Glomerular visceral epithelial cell (primary cell): ENCODE measurements at regions not wholly inside any gene's neighbourhood (a gene's known extent, or its start where the extent isn't known, plus 50 kb on each side); places are given as distances from the start of the nearest gene placed in this dataset.
A peak's percentile ranks its signal among the peaks of the same experiment; 100 is the strongest.
"Not testable (repeated sequence)": the region's sequence is repeated elsewhere in the genome, so short reads cannot be mapped to it uniquely, and the experiment has no call there.

Source experiments
- DNase-seq: peaks from one replicate; pipeline ENCODE4 v3.0.0-alpha.2; 2016; ENCODE audit errors: extremely low spot score

DNA sequence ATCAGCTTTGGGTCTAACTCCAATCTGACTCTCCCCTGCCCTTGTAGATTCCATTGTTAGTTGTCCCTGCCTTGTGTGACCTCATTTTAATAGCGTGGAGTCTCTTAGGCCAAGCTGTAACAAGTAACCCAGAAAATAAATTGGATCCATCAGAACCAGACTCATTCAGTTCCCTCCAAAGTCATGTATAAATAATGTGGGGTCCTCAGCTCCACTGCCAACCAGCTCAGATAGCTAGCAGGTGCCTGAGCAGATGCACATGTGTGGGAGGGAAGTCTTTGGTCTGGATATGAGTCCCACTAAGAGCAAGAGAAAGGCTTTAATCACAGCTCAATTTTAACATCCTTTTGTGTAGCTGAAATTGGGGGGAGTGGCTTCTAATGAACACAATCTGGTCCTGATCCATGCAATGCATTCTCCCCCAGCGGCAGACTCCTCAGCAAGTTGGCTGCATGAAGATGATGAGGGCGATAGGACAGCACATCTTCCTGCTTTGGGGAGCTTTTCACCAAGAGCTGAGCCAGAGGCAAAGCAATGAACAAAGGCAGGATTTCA, 151.6 kb downstream of the ABCC12 start:
- DNase-seq: no peak

DNA sequence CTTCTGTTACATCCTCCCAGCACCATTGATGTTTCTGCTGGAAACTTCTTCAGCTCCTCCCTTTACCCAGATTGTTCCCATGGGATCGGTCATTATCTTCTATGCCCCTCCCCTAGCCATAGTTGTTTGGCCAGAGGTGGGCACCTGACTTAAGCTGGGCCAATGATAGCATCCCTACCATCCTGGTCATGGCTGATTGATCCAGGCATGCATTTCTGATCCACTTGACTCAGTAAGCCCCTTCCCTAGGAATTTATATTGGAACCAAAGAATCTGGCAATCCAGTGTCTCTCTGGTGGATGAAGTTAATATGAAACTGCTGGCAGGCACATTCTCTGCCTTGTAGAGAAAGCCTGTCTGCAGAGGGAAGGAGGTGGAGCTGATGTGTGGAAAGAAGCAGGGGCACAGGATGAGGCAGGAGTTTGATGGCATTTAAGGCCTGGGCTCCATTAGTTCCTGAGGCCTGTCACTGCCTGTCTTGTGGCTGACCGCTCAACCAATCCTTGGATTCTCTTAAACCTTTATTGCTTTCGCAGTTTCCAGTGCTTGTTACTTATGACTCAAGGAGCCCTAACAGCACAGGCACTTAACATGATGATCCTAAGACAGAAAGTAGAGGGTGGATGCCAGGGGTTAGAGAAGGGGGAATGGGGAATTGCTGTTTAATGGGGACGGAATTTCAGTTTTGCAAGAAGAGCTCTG, 152.4 kb downstream of the ABCC12 start:
- peak; percentile 94 for DNase-seq

DNA sequence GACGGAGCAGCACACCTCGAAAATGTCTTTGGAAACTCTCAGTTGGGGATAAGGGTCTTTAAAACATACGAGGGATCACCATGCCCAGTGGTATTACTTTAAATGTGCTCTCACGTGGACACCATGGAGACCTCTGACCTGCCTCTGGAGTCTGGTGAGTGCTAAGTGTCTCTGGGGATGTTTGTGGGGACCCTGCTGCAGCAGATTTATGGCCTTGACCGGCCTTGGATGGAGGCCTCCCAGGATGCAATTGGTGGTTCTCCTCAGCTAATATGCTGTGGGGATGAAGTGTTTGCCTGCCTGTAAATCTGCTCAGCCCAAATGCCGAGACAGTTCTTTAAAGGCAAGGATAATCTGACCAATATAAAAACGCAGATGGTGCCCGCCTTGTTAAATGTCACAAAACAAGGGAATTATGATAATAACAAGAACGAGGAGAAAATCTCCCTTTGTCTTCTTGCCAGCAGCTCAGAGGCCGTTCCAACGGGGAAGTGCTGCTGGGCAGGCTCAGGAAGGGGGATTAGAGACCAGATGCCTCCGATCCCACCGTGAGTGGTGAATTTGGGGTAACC, 154.4 kb downstream of the ABCC12 start:
- DNase-seq: no peak

DNA sequence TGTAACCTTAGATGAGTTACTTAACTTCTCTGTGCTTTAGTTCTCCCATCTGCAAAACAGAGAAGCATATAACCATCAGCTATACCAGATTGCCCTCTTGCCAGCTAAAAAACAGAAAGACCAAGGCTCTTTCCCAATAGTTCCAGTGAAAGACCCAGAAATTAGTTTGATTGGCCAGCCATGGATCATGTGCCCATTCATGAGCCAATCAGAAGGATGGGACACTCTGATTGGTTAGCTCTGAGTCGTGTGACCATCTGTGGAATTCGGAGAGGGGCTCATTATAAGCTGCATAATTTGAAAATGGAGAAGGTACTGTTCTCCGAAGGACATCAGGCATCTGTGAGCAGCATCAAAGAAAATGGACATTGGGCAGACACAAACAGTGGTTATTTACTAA, 155.2 kb downstream of the ABCC12 start:
- DNase-seq: no peak

DNA sequence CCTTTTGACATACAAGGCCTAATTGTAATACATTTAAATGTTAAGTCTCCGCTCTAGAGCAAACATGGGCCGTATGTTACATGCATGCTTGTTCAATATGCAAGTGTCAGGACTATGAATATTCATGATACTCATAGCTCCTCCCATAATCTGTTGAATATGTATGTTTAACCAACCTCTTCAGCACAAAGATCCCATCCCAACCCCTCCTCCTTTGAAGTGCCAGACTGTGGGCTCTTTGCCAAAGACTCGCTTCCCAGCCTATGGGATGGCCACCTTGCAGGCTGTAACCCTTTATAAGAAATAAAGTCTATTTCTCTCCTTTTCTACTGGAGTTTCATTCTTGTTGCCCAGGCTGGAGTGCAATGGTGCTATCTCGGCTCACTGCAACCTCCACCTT, 156.2 kb downstream of the ABCC12 start:
- DNase-seq: no peak

DNA sequence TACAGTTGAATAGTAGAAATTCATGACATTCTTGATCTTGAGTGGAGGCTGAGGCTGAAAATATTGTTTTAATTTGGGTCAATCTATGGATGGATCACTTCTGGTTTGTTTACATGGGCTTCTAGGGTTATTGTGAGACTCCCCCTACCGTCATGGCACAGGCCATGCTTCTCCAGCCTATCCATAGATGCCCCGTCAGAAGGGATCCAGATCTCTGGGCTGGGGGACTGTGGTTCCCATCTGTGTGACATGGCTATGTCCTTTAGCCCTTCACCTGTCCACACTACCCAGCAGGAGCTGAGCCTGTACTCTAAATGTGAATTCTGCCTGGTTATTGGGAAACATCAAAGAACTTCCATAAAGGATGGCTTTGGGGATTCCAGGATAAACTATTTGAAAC, 160.4 kb downstream of the ABCC12 start:
- DNase-seq: no peak

DNA sequence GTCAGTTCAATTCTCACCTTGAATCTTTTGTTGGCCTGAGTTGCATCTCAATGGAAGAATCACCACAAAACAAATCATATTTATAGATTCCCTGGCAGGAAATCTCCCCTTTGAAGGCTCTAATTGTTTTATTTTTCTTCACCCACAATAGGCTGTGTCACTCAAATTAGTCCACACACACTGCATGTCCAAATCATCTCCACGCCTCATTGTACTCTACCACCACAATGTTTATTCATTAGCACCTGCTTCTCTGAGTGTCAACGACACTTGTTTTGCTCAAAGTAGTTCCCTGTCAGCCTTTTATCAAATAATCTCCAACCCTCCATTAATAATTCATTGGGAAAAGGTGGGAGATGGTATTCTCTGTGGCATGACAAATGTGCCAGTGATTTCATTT, 164.3 kb downstream of the ABCC12 start:
- DNase-seq: no peak

DNA sequence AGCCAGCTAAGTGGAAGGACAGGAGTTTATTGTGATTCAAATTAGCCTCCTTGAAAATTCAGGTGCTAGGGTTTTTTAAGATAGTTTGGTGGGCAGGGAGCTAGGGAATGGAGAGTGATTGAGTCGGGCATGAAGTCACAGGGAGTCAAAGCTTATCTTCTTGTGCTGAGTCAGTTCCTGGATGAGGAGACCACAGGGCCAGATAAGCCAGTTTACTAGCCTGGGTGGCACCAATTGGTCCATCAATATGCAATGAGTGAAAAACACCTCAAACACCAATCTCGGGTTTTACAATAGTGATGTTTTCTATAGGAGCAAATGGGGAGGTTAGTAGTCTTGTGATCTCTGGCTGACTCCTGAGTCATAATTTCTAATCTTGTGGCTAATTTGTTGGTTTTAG, 165.1 kb downstream of the ABCC12 start:
- no peak for DNase-seq

DNA sequence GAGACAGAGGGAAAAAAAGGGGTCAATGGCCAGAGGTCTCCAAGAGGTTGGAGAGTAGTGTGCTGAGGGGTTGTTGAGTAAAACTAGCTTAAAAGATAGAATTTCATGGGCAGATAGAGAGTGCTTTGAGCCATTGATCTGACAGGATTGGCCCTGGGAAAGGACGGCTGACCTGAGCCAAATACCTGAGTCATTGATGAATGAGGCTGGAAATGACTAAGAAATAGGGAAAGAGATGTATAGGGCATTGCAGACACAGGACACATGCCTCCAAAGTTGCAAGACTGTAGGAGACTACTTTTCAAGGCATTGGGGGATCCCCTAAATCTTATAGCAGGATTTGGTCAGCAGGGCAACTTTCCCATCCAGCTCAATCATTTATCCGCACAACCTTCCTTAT, 168.7 kb downstream of the ABCC12 start:
- no peak for DNase-seq

DNA sequence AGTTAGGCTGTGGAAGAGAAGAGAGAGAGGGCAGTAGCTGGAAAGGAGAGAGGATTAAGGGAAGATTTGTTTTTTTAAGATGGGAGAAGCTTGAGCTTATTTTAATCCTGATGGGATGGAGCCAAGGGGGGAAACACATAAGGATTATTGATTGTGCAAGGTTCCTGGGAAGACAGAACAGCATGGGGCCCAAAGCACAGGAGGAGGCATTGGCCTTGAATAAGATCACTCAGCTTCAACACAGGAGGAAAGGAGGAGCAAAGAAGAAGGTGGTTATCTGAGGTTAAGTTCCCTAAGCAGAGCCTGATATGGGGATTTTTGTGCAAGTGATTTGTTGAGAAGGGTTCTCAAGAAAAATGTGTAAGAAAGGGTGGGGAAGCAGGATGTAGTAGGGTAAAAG, 169.8 kb downstream of the ABCC12 start:
- no peak for DNase-seq

DNA sequence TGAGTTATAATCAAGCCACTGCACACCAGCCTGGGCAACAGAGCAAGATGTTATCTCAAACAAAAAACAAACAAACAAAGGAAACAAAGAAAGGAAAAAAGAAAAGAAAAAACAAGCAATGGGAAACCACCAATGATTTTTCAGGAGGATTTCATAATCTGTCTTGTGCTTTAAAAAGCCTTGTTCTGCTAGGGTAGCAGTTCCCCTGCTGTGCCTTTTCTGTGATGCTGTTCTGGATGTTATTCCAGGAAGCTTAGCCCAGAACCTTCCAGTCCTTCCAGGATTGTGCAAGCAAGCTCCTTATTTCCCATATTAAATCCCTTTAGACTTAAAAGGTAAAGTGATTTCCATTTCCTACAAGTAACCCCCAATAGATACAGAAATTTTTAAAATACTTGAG, 171.1 kb downstream of the ABCC12 start:
- no peak for DNase-seq

DNA sequence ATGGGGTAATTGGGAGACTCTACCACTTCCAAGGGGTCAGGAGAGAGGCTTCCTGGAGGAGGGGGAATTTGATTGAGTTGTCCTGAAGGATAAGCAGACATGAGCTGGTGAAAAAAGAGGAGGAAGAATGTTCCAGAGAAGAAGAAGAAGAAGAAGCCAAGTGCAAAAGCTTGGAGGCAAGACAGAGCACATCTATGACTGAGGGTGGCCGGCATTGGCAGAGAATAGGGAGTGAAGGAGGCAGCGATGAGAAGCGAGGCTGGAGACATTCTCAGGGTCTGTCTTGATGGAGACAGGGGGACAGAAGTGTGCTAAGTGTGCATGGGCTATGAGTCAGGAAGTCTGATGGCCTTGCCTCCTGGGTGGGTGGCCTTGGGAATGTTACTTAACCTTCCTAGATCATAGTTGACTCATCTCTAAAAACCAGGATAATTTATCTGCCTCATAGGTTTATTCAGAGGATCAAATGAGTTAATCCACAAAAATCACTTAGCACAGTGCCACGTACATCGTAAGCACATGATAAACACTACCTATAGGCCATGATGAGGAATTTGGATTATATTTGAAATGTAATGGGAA, 171.7 kb downstream of the ABCC12 start:
- no peak for DNase-seq

DNA sequence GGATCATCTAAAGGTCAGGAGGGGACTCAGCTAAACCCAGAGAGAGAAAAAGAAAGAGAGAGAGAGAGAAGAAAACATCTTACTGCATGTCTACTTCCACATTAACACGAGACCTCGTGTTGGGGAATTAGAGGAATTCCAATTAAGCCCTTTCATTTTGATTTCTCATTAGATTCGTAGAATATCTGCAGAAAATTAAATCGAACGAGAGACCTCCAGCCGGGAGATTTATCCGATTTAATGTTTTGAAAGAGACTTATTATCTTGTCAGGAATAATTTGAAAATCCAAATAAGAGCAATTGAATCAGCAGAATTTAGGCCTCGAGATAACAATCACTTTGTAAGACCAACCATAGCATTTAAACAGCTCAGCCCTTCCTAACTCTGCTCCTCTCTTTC, 175.6 kb downstream of the ABCC12 start:
- no peak for DNase-seq

DNA sequence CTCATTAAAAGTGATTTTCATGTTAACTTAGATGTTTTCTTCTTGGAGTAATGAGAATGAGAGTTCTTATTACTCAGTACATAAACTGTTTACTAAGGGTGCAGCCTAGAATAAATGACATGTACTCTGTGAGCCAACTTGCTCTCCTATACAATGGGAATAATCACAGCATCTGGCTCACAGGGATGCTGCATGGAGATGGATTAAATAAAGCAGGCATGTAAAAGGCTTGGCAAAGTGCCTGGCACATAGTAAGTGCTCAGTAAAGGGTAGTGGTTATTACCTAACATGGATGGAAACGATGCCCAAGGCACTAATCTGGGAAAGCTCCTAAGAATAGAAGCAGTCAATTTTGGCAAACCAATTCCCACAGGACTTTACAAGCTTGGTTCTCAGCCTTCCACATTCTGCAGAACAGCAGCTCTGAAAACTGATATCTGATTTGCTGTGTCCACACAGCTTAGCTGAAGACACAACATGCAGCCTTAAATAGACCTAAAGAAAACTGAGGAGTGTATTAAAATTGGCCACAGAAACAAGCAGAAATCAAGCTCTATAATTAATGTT, 176.1 kb downstream of the ABCC12 start:
- DNase-seq: no peak

DNA sequence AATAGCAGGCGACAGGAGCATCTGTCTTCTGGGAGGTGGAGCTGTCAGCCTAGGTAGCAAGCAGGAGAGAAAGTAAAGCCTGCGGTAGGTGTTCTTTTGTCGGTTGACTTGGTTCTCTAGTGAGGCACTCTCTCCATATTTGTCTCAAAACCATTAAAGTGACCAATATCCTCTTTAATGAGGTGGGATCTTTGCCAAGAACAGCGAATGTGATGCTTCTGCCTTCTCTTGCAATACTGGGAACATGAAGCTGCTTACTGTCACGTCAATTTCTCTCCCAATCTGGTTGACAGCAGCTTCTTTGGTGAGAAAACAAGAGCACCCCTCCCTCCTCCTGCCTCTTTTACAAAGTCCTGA, 176.7 kb downstream of the ABCC12 start:
- no peak for DNase-seq

DNA sequence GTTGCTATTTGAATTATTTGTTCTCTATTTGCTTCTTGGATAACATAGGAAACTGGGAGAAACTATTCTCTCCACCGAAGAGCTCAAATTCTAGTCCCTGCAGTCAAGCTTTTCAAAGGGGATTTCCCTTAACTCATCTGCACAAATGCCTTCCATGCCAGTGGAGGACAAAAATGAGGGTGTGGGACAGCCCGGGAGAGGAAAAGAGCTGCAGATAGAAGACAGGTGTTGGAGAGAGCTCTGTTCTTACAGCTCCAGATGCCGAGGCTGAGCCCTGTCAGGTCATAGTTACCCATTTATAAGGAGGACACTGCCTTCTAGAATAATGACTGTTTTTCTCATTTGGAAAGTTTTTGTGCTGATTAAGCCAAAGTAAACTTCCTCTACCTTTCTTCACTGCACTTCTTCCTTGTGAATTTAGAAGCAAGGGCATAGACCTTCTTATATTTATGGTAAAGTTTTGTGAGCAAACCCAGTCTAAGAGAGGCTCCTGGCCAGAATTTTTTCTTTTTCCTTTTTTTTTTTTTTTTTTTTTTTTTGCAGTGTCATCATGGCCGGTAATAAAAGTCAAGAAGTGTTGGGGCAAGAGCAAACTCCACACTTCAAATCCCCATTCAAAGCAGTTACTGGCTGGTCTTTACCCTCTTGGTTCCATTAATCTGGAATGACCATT, 177.2 kb downstream of the ABCC12 start:
- DNase-seq: no peak

DNA sequence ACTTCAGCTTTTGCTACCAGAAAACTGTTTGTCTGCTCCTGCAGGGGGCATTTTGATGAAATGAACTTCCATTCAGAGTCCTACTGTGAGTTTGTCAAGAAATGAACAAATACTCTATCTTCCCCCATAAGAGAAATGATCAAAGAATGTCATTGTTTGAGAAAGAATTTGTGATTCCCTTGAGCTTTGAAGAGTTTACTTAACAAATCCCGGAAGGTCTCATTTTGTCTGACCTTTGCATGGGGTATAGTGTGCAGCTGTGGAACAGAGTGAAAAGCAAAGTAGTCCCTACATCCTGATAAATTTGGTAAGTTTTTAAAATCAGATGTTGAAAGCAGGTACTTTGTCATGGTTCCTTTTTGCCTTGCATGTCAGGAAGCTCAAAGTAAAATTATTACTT, 178.0 kb downstream of the ABCC12 start:
- DNase-seq: no peak

DNA sequence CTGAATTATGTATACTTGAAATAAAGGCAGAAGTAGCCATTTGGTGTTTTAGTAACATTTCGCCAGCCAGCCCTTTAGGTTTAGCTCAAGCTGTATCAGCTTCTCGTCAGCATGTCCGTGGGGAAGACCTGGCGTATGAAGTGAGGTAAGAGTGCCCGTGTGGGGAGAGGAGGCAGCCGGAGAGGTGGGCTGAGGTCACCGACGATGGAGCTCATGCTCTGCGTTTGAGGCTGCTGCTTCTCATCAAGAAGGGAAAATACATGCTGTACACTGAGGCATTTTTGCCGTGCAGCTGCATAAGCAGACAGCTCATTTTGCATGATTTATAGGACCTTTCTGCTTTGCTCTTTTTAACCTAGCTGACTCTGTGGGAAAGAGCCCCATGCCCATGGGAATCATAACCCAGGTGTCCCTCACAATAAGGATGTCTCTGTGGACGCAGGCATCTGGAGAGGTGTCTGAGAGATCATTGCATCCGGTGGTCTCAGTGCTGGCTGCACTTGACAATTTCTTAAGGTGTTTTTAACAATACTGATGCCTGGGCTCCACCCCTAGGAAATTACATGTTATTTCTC, 179.1 kb downstream of the ABCC12 start:
- no peak for DNase-seq

DNA sequence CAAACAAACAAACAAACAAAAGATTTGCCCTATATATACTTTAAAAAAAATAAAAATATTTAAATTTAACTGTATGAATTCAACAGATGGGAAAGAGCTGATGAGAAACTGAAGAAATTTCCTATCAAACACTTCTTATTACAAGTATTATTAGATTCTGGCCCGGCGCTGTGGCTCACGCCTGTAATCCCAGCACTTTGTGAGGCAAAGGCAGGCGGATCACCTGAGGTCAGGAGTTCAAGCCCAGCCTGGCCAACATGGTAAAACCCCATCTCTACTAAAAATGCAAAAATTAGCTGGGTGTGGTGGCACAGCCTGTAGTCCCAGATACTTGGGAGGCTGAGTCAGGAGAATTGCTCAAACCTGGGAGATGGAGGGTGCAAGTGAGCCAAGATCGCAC, 180.8 kb downstream of the ABCC12 start:
- not testable (repeated sequence) for DNase-seq

DNA sequence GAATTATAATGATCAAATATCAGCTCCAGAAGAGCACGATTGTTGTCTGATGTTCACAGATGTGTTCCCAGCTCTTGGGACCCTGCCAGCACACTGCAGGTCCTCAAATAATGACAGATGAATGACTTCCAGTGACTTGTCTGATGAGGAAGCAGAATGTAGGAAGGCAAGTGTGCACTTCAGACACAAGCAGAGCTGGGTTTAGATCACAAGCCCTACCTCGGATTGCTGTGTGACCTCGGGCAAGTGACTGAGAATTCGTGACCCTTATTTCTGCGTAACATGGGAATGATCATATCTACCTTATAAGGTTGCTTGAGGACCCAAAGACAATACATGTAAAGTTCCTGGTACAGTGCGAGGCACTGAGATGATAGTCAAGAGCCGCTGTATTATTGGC, 182.2 kb downstream of the ABCC12 start:
- no peak for DNase-seq

DNA sequence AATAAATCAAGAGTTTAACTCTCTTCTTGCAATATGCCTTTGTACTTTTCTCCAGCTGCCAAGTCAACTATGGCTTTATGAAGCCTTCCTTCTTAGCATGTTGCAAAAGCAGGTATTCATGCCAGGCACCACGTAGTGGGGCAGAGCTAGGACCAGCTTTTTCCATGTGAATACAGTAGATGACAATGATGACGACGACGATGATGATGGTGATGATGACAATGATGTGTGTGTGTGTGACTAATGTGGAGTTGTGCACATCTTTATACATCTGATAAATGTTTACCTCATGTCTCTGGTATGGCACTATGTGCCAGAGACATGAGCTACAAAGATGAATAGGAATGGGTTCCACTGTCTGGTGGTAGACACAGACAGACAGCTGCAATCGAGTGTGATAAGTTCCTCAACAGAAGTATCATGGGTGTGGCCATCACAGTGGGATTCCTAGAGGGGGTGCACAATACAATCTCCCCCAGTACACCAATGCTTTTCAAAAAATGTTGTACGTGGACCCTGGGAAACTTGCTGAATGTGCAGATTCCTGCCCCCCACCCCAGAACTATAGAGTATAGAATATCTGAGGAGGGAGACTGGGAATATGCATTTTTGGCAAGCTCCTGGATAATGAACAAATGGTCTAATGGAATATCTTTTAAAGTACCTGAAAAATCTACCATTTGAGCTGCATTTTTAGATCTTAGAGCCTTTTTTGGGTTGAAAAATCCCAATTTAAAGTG, 183.4 kb downstream of the ABCC12 start:
- DNase-seq: no peak
